HepG2 (cell line): ENCODE measurements at regions not wholly inside any gene's neighbourhood (a gene's known extent, or its start where the extent isn't known, plus 50 kb on each side); places are given as distances from the start of the nearest gene placed in this dataset.

Source experiments
- ARID4A ChIP-seq: sonication (generic); formaldehyde crosslinking; IDR thresholded peaks from 2 replicates; pipeline ENCODE4 v1.5.0; 2020; ENCODE audit warnings: mild to moderate bottlenecking, missing genetic modification reagents, borderline replicate concordance
- HIVEP1 ChIP-seq: sonication (generic); formaldehyde crosslinking; IDR thresholded peaks from 2 replicates; pipeline ENCODE4 v1.4.0; 2020; ENCODE audit warnings: mild to moderate bottlenecking, missing genetic modification reagents
- KLF12 ChIP-seq: sonication (generic); formaldehyde crosslinking; IDR thresholded peaks from 2 replicates; pipeline ENCODE4 v1.4.0; 2020; ENCODE audit warnings: missing genetic modification reagents, borderline replicate concordance
- MLLT10 ChIP-seq: sonication (generic); formaldehyde crosslinking; IDR thresholded peaks from 2 replicates; pipeline ENCODE4 v1.4.0; 2020; ENCODE audit warnings: missing genetic modification reagents
- PPARG ChIP-seq: conservative IDR thresholded peaks from 2 replicates; pipeline ENCODE4 v1.6.1; 2016; ENCODE audit warnings: missing biosample characterization, missing genetic modification reagents
- SETDB1 ChIP-seq: sonication (generic); formaldehyde crosslinking; IDR thresholded peaks from 2 replicates; pipeline ENCODE4 v1.5.1; 2020; ENCODE audit warnings: missing genetic modification reagents, mild to moderate bottlenecking, borderline replicate concordance
- TBX3 ChIP-seq: fragments of 450-650 bp; IDR thresholded peaks from 2 replicates; pipeline ENCODE4 v1.6.1; 2017; ENCODE audit warnings: antibody characterized with exemption, mild to moderate bottlenecking, inconsistent platforms, borderline replicate concordance
- YEATS2 ChIP-seq: sonication (generic); formaldehyde crosslinking; IDR thresholded peaks from 2 replicates; pipeline ENCODE4 v1.4.0; 2020; ENCODE audit warnings: missing genetic modification reagents, borderline replicate concordance
- ZNF124 ChIP-seq: sonication (generic); formaldehyde crosslinking; IDR thresholded peaks from 2 replicates; pipeline ENCODE4 v1.4.0; 2020; ENCODE audit warnings: missing genetic modification reagents
- ZNF263 ChIP-seq: sonication (generic); formaldehyde crosslinking; IDR thresholded peaks from 2 replicates; pipeline ENCODE4 v1.4.0; 2020; ENCODE audit warnings: missing genetic modification reagents
- ZNF335 ChIP-seq: sonication (generic); formaldehyde crosslinking; IDR thresholded peaks from 2 replicates; pipeline ENCODE4 v1.4.0; 2020; ENCODE audit warnings: missing genetic modification reagents
- ZNF543 ChIP-seq: sonication (generic); formaldehyde crosslinking; IDR thresholded peaks from 2 replicates; pipeline ENCODE4 v1.4.0; 2020; ENCODE audit warnings: mild to moderate bottlenecking, missing genetic modification reagents
- ZNF607 ChIP-seq: sonication (generic); formaldehyde crosslinking; IDR thresholded peaks from 2 replicates; pipeline ENCODE4 v1.5.1; 2020; ENCODE audit warnings: missing genetic modification reagents, mild to moderate bottlenecking, borderline replicate concordance
- ZNF780A ChIP-seq: sonication (generic); formaldehyde crosslinking; IDR thresholded peaks from 2 replicates; pipeline ENCODE4 v1.8.0; 2022; ENCODE audit warnings: mild to moderate bottlenecking, missing genetic modification reagents, moderate library complexity
- ZNF792 ChIP-seq: IDR thresholded peaks from 2 replicates; pipeline ENCODE4 v1.6.1; 2016
- TF ChIP-seq, protein P1 (sequence below), 2 experiments: fragments of 450-650 bp in 1 of 2; sonication (generic) in 1 of 2; formaldehyde crosslinking; IDR thresholded peaks; 2 replicates each; pipeline versions ENCODE4 v1.5.0 to v1.8.0; 2020 to 2022; ENCODE audit warnings: mild to moderate bottlenecking in 1 of 2, missing genetic modification reagents in 1 of 2
- TF ChIP-seq, protein P2 (sequence below): sonication (generic); formaldehyde crosslinking; conservative IDR thresholded peaks from 2 replicates; pipeline ENCODE4 v1.8.0; 2022; ENCODE audit warnings: mild to moderate bottlenecking, moderate library complexity, missing genetic modification reagents
- TF ChIP-seq, protein P3 (sequence below): sonication (generic); formaldehyde crosslinking; IDR thresholded peaks from 2 replicates; pipeline ENCODE4 v1.9.0; 2021; ENCODE audit warnings: missing genetic modification reagents, mild to moderate bottlenecking, borderline replicate concordance
- TF ChIP-seq, protein P4 (sequence below): sonication (generic); formaldehyde crosslinking; IDR thresholded peaks from 2 replicates; pipeline ENCODE4 v1.4.0; 2020; ENCODE audit warnings: missing genetic modification reagents; ENCODE audit errors: not compliant biosample characterization
- TF ChIP-seq, protein P5 (sequence below): IDR thresholded peaks from 2 replicates; pipeline ENCODE4 v1.6.1; 2016; ENCODE audit warnings: low read depth, borderline replicate concordance

GRCh38 chr17:72566671-72567484, 446.1 kb downstream of the SOX9 start (continued):
- TF ChIP-seq, protein P1, sequence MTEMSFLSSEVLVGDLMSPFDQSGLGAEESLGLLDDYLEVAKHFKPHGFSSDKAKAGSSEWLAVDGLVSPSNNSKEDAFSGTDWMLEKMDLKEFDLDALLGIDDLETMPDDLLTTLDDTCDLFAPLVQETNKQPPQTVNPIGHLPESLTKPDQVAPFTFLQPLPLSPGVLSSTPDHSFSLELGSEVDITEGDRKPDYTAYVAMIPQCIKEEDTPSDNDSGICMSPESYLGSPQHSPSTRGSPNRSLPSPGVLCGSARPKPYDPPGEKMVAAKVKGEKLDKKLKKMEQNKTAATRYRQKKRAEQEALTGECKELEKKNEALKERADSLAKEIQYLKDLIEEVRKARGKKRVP (CRISPR knock-in tag; IDR thresholded peaks at IDR 0.05) = no peak
- no peak for TF ChIP-seq KLF12 (CRISPR knock-in tag)
- TF ChIP-seq, protein P2, sequence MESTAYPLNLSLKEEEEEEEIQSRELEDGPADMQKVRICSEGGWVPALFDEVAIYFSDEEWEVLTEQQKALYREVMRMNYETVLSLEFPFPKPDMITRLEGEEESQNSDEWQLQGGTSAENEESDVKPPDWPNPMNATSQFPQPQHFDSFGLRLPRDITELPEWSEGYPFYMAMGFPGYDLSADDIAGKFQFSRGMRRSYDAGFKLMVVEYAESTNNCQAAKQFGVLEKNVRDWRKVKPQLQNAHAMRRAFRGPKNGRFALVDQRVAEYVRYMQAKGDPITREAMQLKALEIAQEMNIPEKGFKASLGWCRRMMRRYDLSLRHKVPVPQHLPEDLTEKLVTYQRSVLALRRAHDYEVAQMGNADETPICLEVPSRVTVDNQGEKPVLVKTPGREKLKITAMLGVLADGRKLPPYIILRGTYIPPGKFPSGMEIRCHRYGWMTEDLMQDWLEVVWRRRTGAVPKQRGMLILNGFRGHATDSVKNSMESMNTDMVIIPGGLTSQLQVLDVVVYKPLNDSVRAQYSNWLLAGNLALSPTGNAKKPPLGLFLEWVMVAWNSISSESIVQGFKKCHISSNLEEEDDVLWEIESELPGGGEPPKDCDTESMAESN = no peak
- no peak for TF ChIP-seq SETDB1
- no peak for TF ChIP-seq ZNF335
- no peak for TF ChIP-seq ZNF607 (CRISPR knock-in tag)
- TF ChIP-seq, protein P3, sequence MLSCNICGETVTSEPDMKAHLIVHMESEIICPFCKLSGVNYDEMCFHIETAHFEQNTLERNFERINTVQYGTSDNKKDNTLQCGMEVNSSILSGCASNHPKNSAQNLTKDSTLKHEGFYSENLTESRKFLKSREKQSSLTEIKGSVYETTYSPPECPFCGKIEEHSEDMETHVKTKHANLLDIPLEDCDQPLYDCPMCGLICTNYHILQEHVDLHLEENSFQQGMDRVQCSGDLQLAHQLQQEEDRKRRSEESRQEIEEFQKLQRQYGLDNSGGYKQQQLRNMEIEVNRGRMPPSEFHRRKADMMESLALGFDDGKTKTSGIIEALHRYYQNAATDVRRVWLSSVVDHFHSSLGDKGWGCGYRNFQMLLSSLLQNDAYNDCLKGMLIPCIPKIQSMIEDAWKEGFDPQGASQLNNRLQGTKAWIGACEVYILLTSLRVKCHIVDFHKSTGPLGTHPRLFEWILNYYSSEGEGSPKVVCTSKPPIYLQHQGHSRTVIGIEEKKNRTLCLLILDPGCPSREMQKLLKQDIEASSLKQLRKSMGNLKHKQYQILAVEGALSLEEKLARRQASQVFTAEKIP (CRISPR knock-in tag) = no peak
- TF ChIP-seq ZNF124 (CRISPR knock-in tag) = no peak
- no peak for TF ChIP-seq HIVEP1 (CRISPR knock-in tag)
- TF ChIP-seq TBX3 = no peak
- TF ChIP-seq ZNF780A = no peak
- TF ChIP-seq, protein P4, sequence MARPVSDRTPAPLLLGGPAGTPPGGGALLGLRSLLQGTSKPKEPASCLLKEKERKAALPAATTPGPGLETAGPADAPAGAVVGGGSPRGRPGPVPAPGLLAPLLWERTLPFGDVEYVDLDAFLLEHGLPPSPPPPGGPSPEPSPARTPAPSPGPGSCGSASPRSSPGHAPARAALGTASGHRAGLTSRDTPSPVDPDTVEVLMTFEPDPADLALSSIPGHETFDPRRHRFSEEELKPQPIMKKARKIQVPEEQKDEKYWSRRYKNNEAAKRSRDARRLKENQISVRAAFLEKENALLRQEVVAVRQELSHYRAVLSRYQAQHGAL (CRISPR knock-in tag) = no peak
- TF ChIP-seq PPARG (CRISPR knock-in tag) = 0 out of 2 replicates have a peak, but pooled peaks have one; percentile 22
- no peak for TF ChIP-seq ARID4A
- no peak for TF ChIP-seq MLLT10 (CRISPR knock-in tag)
- TF ChIP-seq ZNF543 (CRISPR knock-in tag) = no peak
- no peak for TF ChIP-seq ZNF263 (CRISPR knock-in tag)
- TF ChIP-seq ZNF792 (CRISPR knock-in tag) = no peak
- TF ChIP-seq, protein P5, sequence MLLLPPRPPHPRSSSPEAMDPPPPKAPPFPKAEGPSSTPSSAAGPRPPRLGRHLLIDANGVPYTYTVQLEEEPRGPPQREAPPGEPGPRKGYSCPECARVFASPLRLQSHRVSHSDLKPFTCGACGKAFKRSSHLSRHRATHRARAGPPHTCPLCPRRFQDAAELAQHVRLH (CRISPR knock-in tag) = no peak
- TF ChIP-seq YEATS2 (CRISPR knock-in tag) = no peak
